HCT116 (cell line): ENCODE measurements at regions not wholly inside any gene's neighbourhood (a gene's known extent, or its start where the extent isn't known, plus 50 kb on each side); places are given as distances from the start of the nearest gene placed in this dataset.

Source experiments
- ATAC-seq: fragments of 200-7000 bp; cut with Tn5 transposase; 2 replicates; pipeline ENCODE4 v1.9.1; 2020; ENCODE audit warnings: mild to moderate bottlenecking, moderate library complexity
- BruUV-seq: library from RNA; stranded (reverse); fragments of 400-500 nt; replicated peaks from 2 replicates; lab custom pipeline; 2021; lab: Mats Ljungman, UMichigan
- CTCF ChIA-PET: fragments of 300-600 bp; sonication (Branson Sonifier 250); formaldehyde crosslinking; loops from one replicate; lab custom pipeline; 2021; ENCODE audit warnings: antibody characterized with exemption; lab: Charles Lee
- POLR2A ChIA-PET: fragments of 300-600, 350-600 bp; sonication (Branson Sonifier 250); formaldehyde crosslinking; loops from one replicate; lab custom pipeline; 2021; ENCODE audit warnings: antibody characterized with exemption; lab: Charles Lee
- RAD21 ChIA-PET, 2 experiments: fragments of 300-600 bp; sonication (Branson Sonifier 250); formaldehyde crosslinking; loops; one replicate each; lab custom pipeline; 2023; ENCODE audit warnings: low total read pairs in 2 of 2; ENCODE audit not compliant: uncharacterized antibody in 2 of 2, unreplicated experiment in 2 of 2, low non-redundant PET in 1 of 2; lab: Charles Lee
- DNase-seq: peaks from one replicate; pipeline ENCODE4 v3.0.0-alpha.2; 2010; ENCODE audit warnings: low read depth, low spot score
- H2AFZ ChIP-seq: fragments of 200-600 bp; shearing (Covaris generic), sonication (generic); 2 replicates; pipeline ENCODE4 v1.6.1; 2017; ENCODE audit warnings: low read depth, mixed run types, mixed read lengths, antibody characterized with exemption, low read length; ENCODE audit not compliant: poor library complexity, severe bottlenecking
- H3K27ac ChIP-seq: 2 replicates; pipeline ENCODE4 v1.5.1; 2012; ENCODE audit warnings: low read depth, low read length
- H3K27me3 ChIP-seq: fragments of 200-600 bp; sonication (generic); 2 replicates; pipeline ENCODE4 v1.6.1; 2016; ENCODE audit warnings: mixed run types, low read length, mixed read lengths; ENCODE audit not compliant: insufficient read depth
- H3K36me3 ChIP-seq, 2 experiments: fragments of 200-500 bp in 1 of 2; fragments of 200-600 bp in 1 of 2; sonication (Bioruptor generic) in 1 of 2; sonication (generic) in 1 of 2; 2 replicates each; pipeline versions ENCODE4 v1.5.1 to v1.6.1; 2014 to 2016; ENCODE audit warnings: low read length in 2 of 2, inconsistent platforms in 1 of 2, mixed read lengths in 1 of 2, mixed run types in 1 of 2; ENCODE audit not compliant: insufficient read depth in 2 of 2, control insufficient read depth in 1 of 2
- H3K4me1 ChIP-seq, 2 experiments: fragments of 200-600 bp in 1 of 2; sonication (generic) in 1 of 2; 2 replicates each; pipeline versions ENCODE4 v1.5.1 to v1.6.1; 2012 to 2017; ENCODE audit warnings: low read length in 2 of 2, inconsistent platforms in 1 of 2, mild to moderate bottlenecking in 1 of 2, mixed read lengths in 1 of 2, mixed run types in 1 of 2, moderate library complexity in 1 of 2; ENCODE audit not compliant: insufficient read depth in 2 of 2, control insufficient read depth in 1 of 2
- H3K4me2 ChIP-seq: fragments of 200-600 bp; sonication (generic); 2 replicates; pipeline ENCODE4 v1.6.1; 2017; ENCODE audit warnings: mixed run types, low read length, mixed read lengths
- H3K4me3 ChIP-seq, 2 experiments: fragments of 200-600 bp in 1 of 2; sonication (generic) in 1 of 2; replicated peaks in 1 of 2; 2 replicates each; pipeline ENCODE4 v1.5.1; 2011 to 2016; ENCODE audit warnings: low read length in 2 of 2, control low read depth in 1 of 2, low read depth in 1 of 2, mild to moderate bottlenecking in 1 of 2, mixed read lengths in 1 of 2, mixed run types in 1 of 2
- H3K79me2 ChIP-seq: fragments of 200-600 bp; sonication (generic); 2 replicates; pipeline ENCODE4 v1.6.1; 2017; ENCODE audit warnings: mild to moderate bottlenecking, mixed run types, low read length, moderate library complexity, mixed read lengths; ENCODE audit not compliant: insufficient read depth
- H3K9ac ChIP-seq: fragments of 200-600 bp; sonication (generic); 2 replicates; pipeline ENCODE4 v1.6.1; 2016; ENCODE audit warnings: low read length, mixed read lengths
- H3K9me2 ChIP-seq: fragments of 200-600 bp; sonication (generic), shearing (Covaris generic); 2 replicates; pipeline ENCODE4 v1.6.1; 2017; ENCODE audit warnings: mixed run types, mild to moderate bottlenecking, moderate library complexity; ENCODE audit not compliant: insufficient read depth
- H3K9me3 ChIP-seq, 2 experiments: fragments of 200-500 bp in 1 of 2; fragments of 200-600 bp in 1 of 2; sonication (Bioruptor generic) in 1 of 2; sonication (generic) in 1 of 2; 2 replicates each; pipeline ENCODE4 v1.6.1; 2014 to 2017; ENCODE audit warnings: low read length in 2 of 2, mixed read lengths in 2 of 2, inconsistent platforms in 1 of 2, low read depth in 1 of 2, mild to moderate bottlenecking in 1 of 2, mixed run types in 1 of 2, moderate library complexity in 1 of 2; ENCODE audit not compliant: control insufficient read depth in 1 of 2, insufficient read depth in 1 of 2
- H4K20me1 ChIP-seq: fragments of 200-600 bp; sonication (generic), shearing (Covaris generic); 2 replicates; pipeline ENCODE4 v1.6.1; 2017; ENCODE audit warnings: mixed run types, mild to moderate bottlenecking, moderate library complexity; ENCODE audit not compliant: insufficient read depth
- CTCF ChIP-seq, 3 experiments: fragments of 200-600 bp in 1 of 3; sonication (generic) in 1 of 3; IDR thresholded peaks in 2 of 3; conservative IDR thresholded peaks in 1 of 3; 2 replicates each; pipeline ENCODE4 v1.5.1; 2012 to 2017; ENCODE audit warnings: low read depth in 2 of 3, low read length in 2 of 3, antibody characterized with exemption in 1 of 3, borderline replicate concordance in 1 of 3, control low read depth in 1 of 3, mild to moderate bottlenecking in 1 of 3, mixed read lengths in 1 of 3, mixed run types in 1 of 3, moderate library complexity in 1 of 3; ENCODE audit not compliant: insufficient read depth in 1 of 3
- POLR2A ChIP-seq: IDR thresholded peaks from 2 replicates; pipeline ENCODE4 v1.7.0; 2011; ENCODE audit warnings: borderline replicate concordance; ENCODE audit not compliant: insufficient read depth, insufficient read length; ENCODE audit errors: extremely low read depth
- RAD21 ChIP-seq: IDR thresholded peaks from 2 replicates; pipeline ENCODE4 v1.6.1; 2012; ENCODE audit warnings: low read depth, mild to moderate bottlenecking
- YY1 ChIP-seq: IDR thresholded peaks from 2 replicates; pipeline ENCODE4 v1.6.1; 2011; ENCODE audit warnings: low read length, low read depth, moderate library complexity, mild to moderate bottlenecking; ENCODE audit not compliant: insufficient replicate concordance; ENCODE audit errors: extremely low read depth
- intact Hi-C: fragments of 100-400 bp; cut with micrococcal nuclease; formaldehyde crosslinking; loops from 2 replicates; pipeline ENCODE4 v1.10.0; 2022
- TF ChIP-seq, protein P1 (sequence below): IDR thresholded peaks from 2 replicates; pipeline ENCODE4 v1.6.1; 2012; ENCODE audit warnings: low read depth

GRCh38 chr12:83390186-83390585, 703.5 kb downstream of the TMTC2 start:
- DNase-seq (no peak), ATAC-seq (no peak)
- no peaks in the 10 kb centered on the region for H3K79me2 ChIP-seq
- intact Hi-C loops, result no loop called here
- no TSS peak for BruUV-seq
- H3K9ac ChIP-seq, result no peak overlapping the region
- TF ChIP-seq, protein P1, sequence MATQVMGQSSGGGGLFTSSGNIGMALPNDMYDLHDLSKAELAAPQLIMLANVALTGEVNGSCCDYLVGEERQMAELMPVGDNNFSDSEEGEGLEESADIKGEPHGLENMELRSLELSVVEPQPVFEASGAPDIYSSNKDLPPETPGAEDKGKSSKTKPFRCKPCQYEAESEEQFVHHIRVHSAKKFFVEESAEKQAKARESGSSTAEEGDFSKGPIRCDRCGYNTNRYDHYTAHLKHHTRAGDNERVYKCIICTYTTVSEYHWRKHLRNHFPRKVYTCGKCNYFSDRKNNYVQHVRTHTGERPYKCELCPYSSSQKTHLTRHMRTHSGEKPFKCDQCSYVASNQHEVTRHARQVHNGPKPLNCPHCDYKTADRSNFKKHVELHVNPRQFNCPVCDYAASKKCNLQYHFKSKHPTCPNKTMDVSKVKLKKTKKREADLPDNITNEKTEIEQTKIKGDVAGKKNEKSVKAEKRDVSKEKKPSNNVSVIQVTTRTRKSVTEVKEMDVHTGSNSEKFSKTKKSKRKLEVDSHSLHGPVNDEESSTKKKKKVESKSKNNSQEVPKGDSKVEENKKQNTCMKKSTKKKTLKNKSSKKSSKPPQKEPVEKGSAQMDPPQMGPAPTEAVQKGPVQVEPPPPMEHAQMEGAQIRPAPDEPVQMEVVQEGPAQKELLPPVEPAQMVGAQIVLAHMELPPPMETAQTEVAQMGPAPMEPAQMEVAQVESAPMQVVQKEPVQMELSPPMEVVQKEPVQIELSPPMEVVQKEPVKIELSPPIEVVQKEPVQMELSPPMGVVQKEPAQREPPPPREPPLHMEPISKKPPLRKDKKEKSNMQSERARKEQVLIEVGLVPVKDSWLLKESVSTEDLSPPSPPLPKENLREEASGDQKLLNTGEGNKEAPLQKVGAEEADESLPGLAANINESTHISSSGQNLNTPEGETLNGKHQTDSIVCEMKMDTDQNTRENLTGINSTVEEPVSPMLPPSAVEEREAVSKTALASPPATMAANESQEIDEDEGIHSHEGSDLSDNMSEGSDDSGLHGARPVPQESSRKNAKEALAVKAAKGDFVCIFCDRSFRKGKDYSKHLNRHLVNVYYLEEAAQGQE, result no peak
- H2AFZ ChIP-seq, result no peak overlapping the region
- H3K27ac ChIP-seq, result no peak overlapping the region
- ChIA-PET POLR2A (no interaction called here), CTCF (interaction anchor here (0.8 to 2.7 kb wide), 3 partner anchors 18 to 705 kb away, joined by 3 to 15 read pairs (median 3); no protein-coding TSS in a partner anchor), RAD21 (interaction anchor here in 1 of 2 experiments (1.2 kb wide), 1 partner anchor 704 kb away, joined by 3 read pairs; no protein-coding TSS in a partner anchor)
- no peaks in the 10 kb centered on the region for H4K20me1 ChIP-seq
- no peaks in the 10 kb centered on the region for H3K4me1 ChIP-seq
- H3K27me3 ChIP-seq, result no peaks in the 10 kb centered on the region
- H3K9me3 ChIP-seq, result no peaks in the 10 kb centered on the region
- no peaks in the 10 kb centered on the region for H3K36me3 ChIP-seq
- no peak overlapping the region for H3K4me2 ChIP-seq
- H3K9me2 ChIP-seq, result no peaks in the 10 kb centered on the region
- no peak overlapping the region for H3K4me3 ChIP-seq

- H3K4me1 ChIP-seq, result no peaks in the 10 kb centered on the region
- CTCF ChIA-PET, result interaction anchor here (0.8 to 2.7 kb wide), 4 partner anchors 17 to 704 kb away, joined by 3 to 15 read pairs (median 3); no protein-coding TSS in a partner anchor
- no peaks in the 10 kb centered on the region for H4K20me1 ChIP-seq
- no peaks in the 10 kb centered on the region for H3K27me3 ChIP-seq
- TF ChIP-seq CTCF (IDR thresholded peaks at IDR 0.05 in 2 of 3, conservative IDR thresholded peaks at IDR 0.05 in 1 of 3; ENCODE audit: borderline replicate concordance in 1 of 3, insufficient read depth in 1 of 3, low read depth in 2 of 3, low read length in 2 of 3) (peak; percentile 23 to 53 (median 47); a peak in 5 of 6 replicates), POLR2A (no peak), RAD21 (peak; percentile 65), YY1 (no peak)
- H3K9ac ChIP-seq, result no peak overlapping the region
- POLR2A ChIA-PET, result no interaction called here
- intact Hi-C loops, result loop anchor here (5.0 kb wide), 1 partner anchor 702 kb away; the partner anchor contains the start of gene TMTC2
- no peak overlapping the region for H3K27ac ChIP-seq
- no peak overlapping the region for H3K4me2 ChIP-seq
- H3K4me3 ChIP-seq, result no peak overlapping the region
- no peak overlapping the region for H2AFZ ChIP-seq
- no peaks in the 10 kb centered on the region for H3K9me3 ChIP-seq
- H3K79me2 ChIP-seq, result no peaks in the 10 kb centered on the region
- ATAC-seq, result peak; percentile 81
- BruUV-seq, result no TSS peak
- H3K36me3 ChIP-seq, result no peaks in the 10 kb centered on the region
- DNase-seq, result peak; percentile 18
- no peaks in the 10 kb centered on the region for H3K9me2 ChIP-seq
- RAD21 ChIA-PET, result interaction anchor here (1.0 to 1.2 kb wide), 2 partner anchors 704 kb away, joined by 3 read pairs; no protein-coding TSS in a partner anchor
These were observed 702.7 kb downstream of the TMTC2 start for GRCh38 chr12:83389237-83389996.
